ENCODE measurements at regions not wholly inside any gene's neighbourhood (a gene's known extent, or its start where the extent isn't known, plus 50 kb on each side); places are given as distances from the start of the nearest gene placed in this dataset.

DNA sequence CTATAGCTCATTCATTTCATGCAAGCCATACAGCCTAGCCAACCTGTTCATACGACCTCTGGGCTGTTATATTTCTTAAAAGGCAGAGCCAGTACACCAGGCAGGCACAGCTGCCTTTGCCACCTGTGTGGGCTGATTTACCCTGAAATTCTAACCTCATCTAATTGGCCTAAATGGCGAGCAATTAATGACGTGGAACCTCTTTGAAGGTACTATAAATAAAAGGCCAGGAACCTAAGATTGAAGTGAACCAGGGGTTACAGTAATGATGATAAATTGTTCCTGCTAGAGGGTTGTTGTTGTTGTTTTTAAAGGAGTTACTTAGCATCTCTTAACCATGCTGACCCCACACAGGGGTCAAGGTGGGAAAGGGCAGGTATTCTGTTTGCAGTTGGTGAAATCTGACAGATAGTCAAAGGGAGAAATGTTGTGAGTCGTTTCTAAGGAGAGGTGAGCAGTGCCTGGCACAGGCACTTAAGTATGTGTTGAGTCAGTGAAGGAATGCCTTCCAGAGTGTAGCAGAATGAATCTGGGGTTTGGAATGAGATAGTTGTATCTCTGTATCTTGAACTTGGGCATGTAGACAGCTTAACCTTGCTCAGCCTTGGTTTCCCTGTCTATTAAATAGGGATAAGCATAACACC lies 213.5 kb upstream of the NAV2 start:
- no peak overlapping the region for H3K27ac ChIP-seq (ENCODE audit: low read depth, low read length, poor library complexity, severe bottlenecking)
- no peaks in the 10 kb centered on the region for H3K9me2 ChIP-seq (ENCODE audit: low read depth, low read length)

GRCh38 chr11:19493446-19494213 lies 219.0 kb upstream of the NAV2 start:
- no peaks in the 10 kb centered on the region for H3K36me3 ChIP-seq (ENCODE audit: insufficient read depth, low read length)
- no peaks in the 10 kb centered on the region for H3K9me3 ChIP-seq (ENCODE audit: low read length)

More for the DNA sequence above, 213.5 kb upstream of the NAV2 start:
- Histone ChIP-seq H2AFZ (ENCODE audit: low read length) (no peak overlapping the region), H4K20me1 (ENCODE audit: insufficient read depth, low read length) (no peaks in the 10 kb centered on the region), H3K4me2 (ENCODE audit: low read length) (no peak overlapping the region), H3K9me3 (ENCODE audit: low read length) (no peaks in the 10 kb centered on the region), H3K4me1 (ENCODE audit: insufficient read depth, low read length, severe bottlenecking) (no peaks in the 10 kb centered on the region), H3K9ac (ENCODE audit: low read length) (no peak overlapping the region), H3K79me2 (ENCODE audit: insufficient read depth, low read length) (no peaks in the 10 kb centered on the region), H3F3A (ENCODE audit: insufficient read depth, low read length) (no peaks in the 10 kb centered on the region), H3K36me3 (ENCODE audit: insufficient read depth, low read length) (no peaks in the 10 kb centered on the region), H3K27me3 (ENCODE audit: insufficient read depth, low read length) (no peaks in the 10 kb centered on the region), H3K4me3 (ENCODE audit: low read depth, low read length, poor library complexity, severe bottlenecking) (no peak overlapping the region)
- TF ChIP-seq, protein P1, sequence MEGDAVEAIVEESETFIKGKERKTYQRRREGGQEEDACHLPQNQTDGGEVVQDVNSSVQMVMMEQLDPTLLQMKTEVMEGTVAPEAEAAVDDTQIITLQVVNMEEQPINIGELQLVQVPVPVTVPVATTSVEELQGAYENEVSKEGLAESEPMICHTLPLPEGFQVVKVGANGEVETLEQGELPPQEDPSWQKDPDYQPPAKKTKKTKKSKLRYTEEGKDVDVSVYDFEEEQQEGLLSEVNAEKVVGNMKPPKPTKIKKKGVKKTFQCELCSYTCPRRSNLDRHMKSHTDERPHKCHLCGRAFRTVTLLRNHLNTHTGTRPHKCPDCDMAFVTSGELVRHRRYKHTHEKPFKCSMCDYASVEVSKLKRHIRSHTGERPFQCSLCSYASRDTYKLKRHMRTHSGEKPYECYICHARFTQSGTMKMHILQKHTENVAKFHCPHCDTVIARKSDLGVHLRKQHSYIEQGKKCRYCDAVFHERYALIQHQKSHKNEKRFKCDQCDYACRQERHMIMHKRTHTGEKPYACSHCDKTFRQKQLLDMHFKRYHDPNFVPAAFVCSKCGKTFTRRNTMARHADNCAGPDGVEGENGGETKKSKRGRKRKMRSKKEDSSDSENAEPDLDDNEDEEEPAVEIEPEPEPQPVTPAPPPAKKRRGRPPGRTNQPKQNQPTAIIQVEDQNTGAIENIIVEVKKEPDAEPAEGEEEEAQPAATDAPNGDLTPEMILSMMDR (IDR thresholded peaks at IDR 0.05; ENCODE audit: low read length): no peak
- TF ChIP-seq EZH2 (IDR thresholded peaks at IDR 0.05; ENCODE audit: borderline replicate concordance, low read length): no peak

GRCh38 chr11:19482319-19483100 lies 230.1 kb upstream of the NAV2 start:
- Histone ChIP-seq H3K4me2 (ENCODE audit: low read length) (no peak overlapping the region), H3K27ac (ENCODE audit: low read depth, low read length, poor library complexity, severe bottlenecking) (no peak overlapping the region), H2AFZ (ENCODE audit: low read length) (no peak overlapping the region), H3K27me3 (ENCODE audit: insufficient read depth, low read length) (no peaks in the 10 kb centered on the region), H3K4me1 (ENCODE audit: insufficient read depth, low read length, severe bottlenecking) (no peaks in the 10 kb centered on the region), H4K20me1 (ENCODE audit: insufficient read depth, low read length) (no peaks in the 10 kb centered on the region), H3F3A (ENCODE audit: insufficient read depth, low read length) (no peaks in the 10 kb centered on the region), H3K9me2 (ENCODE audit: low read depth, low read length) (no peaks in the 10 kb centered on the region), H3K9ac (ENCODE audit: low read length) (no peak overlapping the region), H3K4me3 (ENCODE audit: low read depth, low read length, poor library complexity, severe bottlenecking) (no peak overlapping the region), H3K79me2 (ENCODE audit: insufficient read depth, low read length) (no peaks in the 10 kb centered on the region), H3K36me3 (ENCODE audit: insufficient read depth, low read length) (no peaks in the 10 kb centered on the region), H3K9me3 (ENCODE audit: low read length) (no peaks in the 10 kb centered on the region)
- TF ChIP-seq EZH2 (IDR thresholded peaks at IDR 0.05; ENCODE audit: borderline replicate concordance, low read length): no peak
- TF ChIP-seq, protein P1 (IDR thresholded peaks at IDR 0.05; ENCODE audit: low read length): no peak

More at GRCh38 chr11:19493446-19494213, 219.0 kb upstream of the NAV2 start:
- Histone ChIP-seq H3K79me2 (ENCODE audit: insufficient read depth, low read length) (no peaks in the 10 kb centered on the region), H3K27ac (ENCODE audit: low read depth, low read length, poor library complexity, severe bottlenecking) (no peak overlapping the region), H3F3A (ENCODE audit: insufficient read depth, low read length) (no peaks in the 10 kb centered on the region), H3K4me3 (ENCODE audit: low read depth, low read length, poor library complexity, severe bottlenecking) (no peak overlapping the region), H3K27me3 (ENCODE audit: insufficient read depth, low read length) (no peaks in the 10 kb centered on the region), H3K9ac (ENCODE audit: low read length) (no peak overlapping the region), H4K20me1 (ENCODE audit: insufficient read depth, low read length) (no peaks in the 10 kb centered on the region), H3K4me2 (ENCODE audit: low read length) (no peak overlapping the region), H3K9me2 (ENCODE audit: low read depth, low read length) (no peaks in the 10 kb centered on the region), H3K4me1 (ENCODE audit: insufficient read depth, low read length, severe bottlenecking) (no peaks in the 10 kb centered on the region), H2AFZ (ENCODE audit: low read length) (no peak overlapping the region)
- no peak for TF ChIP-seq EZH2 (IDR thresholded peaks at IDR 0.05; ENCODE audit: borderline replicate concordance, low read length)
- TF ChIP-seq, protein P1 (IDR thresholded peaks at IDR 0.05; ENCODE audit: low read length): no peak

All from OCI-LY1 (cell line).